KMS-11 (cell line): ENCODE measurements at regions not wholly inside any gene's neighbourhood (a gene's known extent, or its start where the extent isn't known, plus 50 kb on each side); places are given as distances from the start of the nearest gene placed in this dataset.
"Not testable (repeated sequence)": the region's sequence is repeated elsewhere in the genome, so short reads cannot be mapped to it uniquely, and the experiment has no call there.

ENCODE experiments used
- H2AFZ ChIP-seq: fragments of 200-600 bp; sonication (generic); 2 replicates; pipeline ENCODE4 v1.6.1; 2016; ENCODE audit warnings: antibody characterized with exemption, mixed run types, low read depth
- H3K27ac ChIP-seq: fragments of 200-600 bp; sonication (generic); 2 replicates; pipeline ENCODE4 v1.6.1; 2016; ENCODE audit warnings: mild to moderate bottlenecking, mixed run types
- H3K27me3 ChIP-seq: fragments of 200-600 bp; sonication (generic); 2 replicates; pipeline ENCODE4 v1.6.1; 2017; ENCODE audit warnings: mild to moderate bottlenecking, low read depth, mixed run types, moderate library complexity; ENCODE audit not compliant: insufficient read depth
- H3K36me3 ChIP-seq: fragments of 200-600 bp; sonication (generic); 2 replicates; pipeline ENCODE4 v1.6.1; 2017; ENCODE audit warnings: mild to moderate bottlenecking, mixed run types; ENCODE audit not compliant: insufficient read depth
- H3K4me1 ChIP-seq: fragments of 200-600 bp; sonication (generic); 2 replicates; pipeline ENCODE4 v1.6.1; 2016; ENCODE audit warnings: mild to moderate bottlenecking, low read depth, mixed run types; ENCODE audit not compliant: poor library complexity, severe bottlenecking
- H3K4me2 ChIP-seq: fragments of 200-600 bp; sonication (generic); 2 replicates; pipeline ENCODE4 v1.7.0; 2016; ENCODE audit warnings: mild to moderate bottlenecking, mixed run types
- H3K4me3 ChIP-seq: fragments of 200-600 bp; sonication (generic); IDR thresholded peaks from 2 replicates; pipeline ENCODE4 v1.6.1; 2017; ENCODE audit warnings: low read depth, low read length, mixed read lengths; ENCODE audit not compliant: insufficient read depth
- H3K79me2 ChIP-seq: fragments of 200-600 bp; sonication (generic); 2 replicates; pipeline ENCODE4 v1.6.1; 2016; ENCODE audit warnings: low read depth, mixed run types; ENCODE audit not compliant: insufficient read depth
- H3K9ac ChIP-seq: fragments of 200-600 bp; sonication (generic); 2 replicates; pipeline ENCODE4 v1.6.1; 2016; ENCODE audit warnings: mild to moderate bottlenecking, mixed run types
- H4K20me1 ChIP-seq: fragments of 200-600 bp; sonication (generic); 2 replicates; pipeline ENCODE4 v1.6.1; 2016; ENCODE audit warnings: mild to moderate bottlenecking, mixed run types; ENCODE audit not compliant: insufficient read depth
- TF ChIP-seq, protein P1 (sequence below): fragments of 200-600 bp; sonication (generic); conservative IDR thresholded peaks from 2 replicates; pipeline ENCODE4 v1.6.1; 2017; ENCODE audit warnings: low read depth, mild to moderate bottlenecking, antibody characterized with exemption, low read length, moderate library complexity, mixed read lengths

DNA sequence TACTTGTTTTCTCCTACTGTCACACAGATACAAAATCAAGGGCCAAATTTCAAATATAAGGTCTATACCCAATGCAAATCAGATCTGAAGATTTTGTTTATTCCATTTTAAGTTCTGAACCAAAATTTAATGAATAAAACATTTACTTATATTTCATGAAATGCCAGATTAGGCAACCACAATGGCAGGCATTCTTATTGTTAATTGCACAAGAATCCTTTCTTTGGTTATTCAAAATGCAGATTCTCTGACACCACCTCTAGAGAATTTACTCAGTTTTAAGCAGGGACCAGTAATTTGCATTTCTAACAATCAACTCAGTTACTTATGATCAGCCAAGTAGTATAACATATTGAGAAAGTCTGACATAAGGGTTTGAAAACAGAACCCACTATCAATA, 972.4 kb upstream of the ACO1 start:
- no peak overlapping the region for H3K9ac ChIP-seq
- H3K27me3 ChIP-seq, result no peaks in the 10 kb centered on the region
- no peaks in the 10 kb centered on the region for H3K4me1 ChIP-seq
- TF ChIP-seq, protein P1, sequence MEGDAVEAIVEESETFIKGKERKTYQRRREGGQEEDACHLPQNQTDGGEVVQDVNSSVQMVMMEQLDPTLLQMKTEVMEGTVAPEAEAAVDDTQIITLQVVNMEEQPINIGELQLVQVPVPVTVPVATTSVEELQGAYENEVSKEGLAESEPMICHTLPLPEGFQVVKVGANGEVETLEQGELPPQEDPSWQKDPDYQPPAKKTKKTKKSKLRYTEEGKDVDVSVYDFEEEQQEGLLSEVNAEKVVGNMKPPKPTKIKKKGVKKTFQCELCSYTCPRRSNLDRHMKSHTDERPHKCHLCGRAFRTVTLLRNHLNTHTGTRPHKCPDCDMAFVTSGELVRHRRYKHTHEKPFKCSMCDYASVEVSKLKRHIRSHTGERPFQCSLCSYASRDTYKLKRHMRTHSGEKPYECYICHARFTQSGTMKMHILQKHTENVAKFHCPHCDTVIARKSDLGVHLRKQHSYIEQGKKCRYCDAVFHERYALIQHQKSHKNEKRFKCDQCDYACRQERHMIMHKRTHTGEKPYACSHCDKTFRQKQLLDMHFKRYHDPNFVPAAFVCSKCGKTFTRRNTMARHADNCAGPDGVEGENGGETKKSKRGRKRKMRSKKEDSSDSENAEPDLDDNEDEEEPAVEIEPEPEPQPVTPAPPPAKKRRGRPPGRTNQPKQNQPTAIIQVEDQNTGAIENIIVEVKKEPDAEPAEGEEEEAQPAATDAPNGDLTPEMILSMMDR, result no peak
- no peak overlapping the region for H3K27ac ChIP-seq
- no peak overlapping the region for H2AFZ ChIP-seq
- H3K4me2 ChIP-seq, result no peak overlapping the region
- no peak overlapping the region for H3K4me3 ChIP-seq
- H3K79me2 ChIP-seq, result no peaks in the 10 kb centered on the region
- H3K36me3 ChIP-seq, result no peaks in the 10 kb centered on the region
- H4K20me1 ChIP-seq, result no peaks in the 10 kb centered on the region

DNA sequence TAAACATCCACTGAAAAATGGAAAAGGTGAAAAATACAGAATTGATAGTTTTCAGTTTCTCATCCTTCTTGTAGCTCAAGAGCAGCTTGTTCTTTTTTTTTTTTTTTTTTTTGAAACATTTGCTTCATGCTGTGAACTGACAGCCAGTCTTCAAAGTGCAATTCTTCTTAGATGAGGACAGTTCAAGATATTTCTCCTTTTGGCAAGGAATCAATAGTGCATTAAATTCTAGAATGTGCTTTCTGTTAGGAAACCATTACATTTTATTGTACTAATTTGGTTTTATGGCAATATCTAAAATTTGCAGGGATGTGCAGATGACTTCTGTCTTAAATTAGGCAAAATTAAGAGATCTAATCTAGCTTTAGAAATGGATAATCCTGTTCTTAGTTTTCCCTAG, 969.3 kb upstream of the ACO1 start:
- TF ChIP-seq, protein P1, result no peak
- H3K79me2 ChIP-seq, result no peaks in the 10 kb centered on the region
- no peak overlapping the region for H3K9ac ChIP-seq
- H2AFZ ChIP-seq, result no peak overlapping the region
- H3K36me3 ChIP-seq, result no peaks in the 10 kb centered on the region
- no peak overlapping the region for H3K4me3 ChIP-seq
- no peaks in the 10 kb centered on the region for H3K4me1 ChIP-seq
- no peaks in the 10 kb centered on the region for H4K20me1 ChIP-seq
- no peak overlapping the region for H3K4me2 ChIP-seq
- no peak overlapping the region for H3K27ac ChIP-seq
- no peaks in the 10 kb centered on the region for H3K27me3 ChIP-seq

GRCh38 chr9:31418419-31418818, 966.0 kb upstream of the ACO1 start:
- no peak overlapping the region for H3K9ac ChIP-seq
- H4K20me1 ChIP-seq, result no peaks in the 10 kb centered on the region
- H3K4me2 ChIP-seq, result no peak overlapping the region
- no peaks in the 10 kb centered on the region for H3K27me3 ChIP-seq
- H2AFZ ChIP-seq, result no peak overlapping the region
- TF ChIP-seq, protein P1, result no peak
- no peaks in the 10 kb centered on the region for H3K36me3 ChIP-seq
- no peaks in the 10 kb centered on the region for H3K4me1 ChIP-seq
- no peak overlapping the region for H3K4me3 ChIP-seq
- H3K79me2 ChIP-seq, result no peaks in the 10 kb centered on the region
- no peak overlapping the region for H3K27ac ChIP-seq

GRCh38 chr9:31443630-31444457, 940.6 kb upstream of the ACO1 start:
- not testable (repeated sequence) for H3K79me2 ChIP-seq, H2AFZ ChIP-seq, H4K20me1 ChIP-seq, H3K4me3 ChIP-seq, H3K36me3 ChIP-seq, H3K27me3 ChIP-seq, H3K27ac ChIP-seq, H3K4me2 ChIP-seq, H3K4me1 ChIP-seq, H3K9ac ChIP-seq

GRCh38 chr9:31445357-31445756, 939.1 kb upstream of the ACO1 start:
- no peak overlapping the region for H3K27ac ChIP-seq
- no peak overlapping the region for H3K4me3 ChIP-seq
- no peak overlapping the region for H3K9ac ChIP-seq
- TF ChIP-seq, protein P1, result no peak
- H3K4me1 ChIP-seq, result peaks cover 8% of the 10 kb centered on the region
- H3K79me2 ChIP-seq, result no peaks in the 10 kb centered on the region
- H3K36me3 ChIP-seq, result no peaks in the 10 kb centered on the region
- H4K20me1 ChIP-seq, result no peaks in the 10 kb centered on the region
- H2AFZ ChIP-seq, result 0 out of 2 replicates have a peak overlapping the region, but pooled peaks have one; percentile 19
- H3K4me2 ChIP-seq, result peak overlapping the region; percentile 27; the same call in 1 of the 2 replicates
- no peaks in the 10 kb centered on the region for H3K27me3 ChIP-seq
